ENCODE measurements at regions not wholly inside any gene's neighbourhood (a gene's known extent, or its start where the extent isn't known, plus 50 kb on each side); places are given as distances from the start of the nearest gene placed in this dataset.

GRCh38 chr1:42000766-42001165 lies 82.0 kb upstream of the HIVEP3 start:
- TF ChIP-seq EZH2 (IDR thresholded peaks at IDR 0.05; ENCODE audit: borderline replicate concordance, low read length) (no peak), CTCF (IDR thresholded peaks at IDR 0.05; ENCODE audit: low read length) (no peak)
- no peaks in the 10 kb centered on the region for H3K9me3 ChIP-seq (ENCODE audit: low read length)
- no peaks in the 10 kb centered on the region for H3K36me3 ChIP-seq (ENCODE audit: insufficient read depth, low read length)
- no peak overlapping the region for H3K27ac ChIP-seq (ENCODE audit: low read depth, low read length, poor library complexity, severe bottlenecking)
- H3K9me2 ChIP-seq (ENCODE audit: low read depth, low read length), result no peaks in the 10 kb centered on the region
- H3K27me3 ChIP-seq (ENCODE audit: insufficient read depth, low read length), result no peaks in the 10 kb centered on the region
- H4K20me1 ChIP-seq (ENCODE audit: insufficient read depth, low read length), result no peaks in the 10 kb centered on the region
- no peaks in the 10 kb centered on the region for H3K4me1 ChIP-seq (ENCODE audit: insufficient read depth, low read length, severe bottlenecking)
- no peaks in the 10 kb centered on the region for H3K79me2 ChIP-seq (ENCODE audit: insufficient read depth, low read length)
- no peak overlapping the region for H3K9ac ChIP-seq (ENCODE audit: low read length)
- no peak overlapping the region for H3K4me2 ChIP-seq (ENCODE audit: low read length)
- H2AFZ ChIP-seq (ENCODE audit: low read length), result no peak overlapping the region
- no peak overlapping the region for H3K4me3 ChIP-seq (ENCODE audit: low read depth, low read length, poor library complexity, severe bottlenecking)
- H3F3A ChIP-seq (ENCODE audit: insufficient read depth, low read length), result no peaks in the 10 kb centered on the region

- Histone ChIP-seq H3K9me3 (ENCODE audit: low read length) (no peaks in the 10 kb centered on the region), H4K20me1 (ENCODE audit: insufficient read depth, low read length) (no peaks in the 10 kb centered on the region), H2AFZ (ENCODE audit: low read length) (no peak overlapping the region), H3F3A (ENCODE audit: insufficient read depth, low read length) (no peaks in the 10 kb centered on the region), H3K27me3 (ENCODE audit: insufficient read depth, low read length) (no peaks in the 10 kb centered on the region), H3K79me2 (ENCODE audit: insufficient read depth, low read length) (no peaks in the 10 kb centered on the region), H3K27ac (ENCODE audit: low read depth, low read length, poor library complexity, severe bottlenecking) (no peak overlapping the region), H3K4me2 (ENCODE audit: low read length) (no peak overlapping the region), H3K36me3 (ENCODE audit: insufficient read depth, low read length) (no peaks in the 10 kb centered on the region), H3K9me2 (ENCODE audit: low read depth, low read length) (no peaks in the 10 kb centered on the region), H3K9ac (ENCODE audit: low read length) (no peak overlapping the region), H3K4me3 (ENCODE audit: low read depth, low read length, poor library complexity, severe bottlenecking) (no peak overlapping the region), H3K4me1 (ENCODE audit: insufficient read depth, low read length, severe bottlenecking) (no peaks in the 10 kb centered on the region)
- TF ChIP-seq EZH2 (IDR thresholded peaks at IDR 0.05; ENCODE audit: borderline replicate concordance, low read length), result no peak
- TF ChIP-seq CTCF (IDR thresholded peaks at IDR 0.05; ENCODE audit: low read length), result no peak
Measured at GRCh38 chr1:41999884-42000283, 81.2 kb upstream of the HIVEP3 start.

GRCh38 chr1:41998250-41998649 lies 79.5 kb upstream of the HIVEP3 start:
- H3K4me2 ChIP-seq (ENCODE audit: low read length), result no peak overlapping the region
- H3K27me3 ChIP-seq (ENCODE audit: insufficient read depth, low read length), result no peaks in the 10 kb centered on the region
- no peaks in the 10 kb centered on the region for H3F3A ChIP-seq (ENCODE audit: insufficient read depth, low read length)
- H3K79me2 ChIP-seq (ENCODE audit: insufficient read depth, low read length), result no peaks in the 10 kb centered on the region
- no peak for TF ChIP-seq CTCF (IDR thresholded peaks at IDR 0.05; ENCODE audit: low read length)
- no peak for TF ChIP-seq EZH2 (IDR thresholded peaks at IDR 0.05; ENCODE audit: borderline replicate concordance, low read length)
- no peaks in the 10 kb centered on the region for H4K20me1 ChIP-seq (ENCODE audit: insufficient read depth, low read length)
- H2AFZ ChIP-seq (ENCODE audit: low read length), result no peak overlapping the region
- H3K9me2 ChIP-seq (ENCODE audit: low read depth, low read length), result no peaks in the 10 kb centered on the region
- H3K27ac ChIP-seq (ENCODE audit: low read depth, low read length, poor library complexity, severe bottlenecking), result no peak overlapping the region
- no peak overlapping the region for H3K4me3 ChIP-seq (ENCODE audit: low read depth, low read length, poor library complexity, severe bottlenecking)
- H3K36me3 ChIP-seq (ENCODE audit: insufficient read depth, low read length), result no peaks in the 10 kb centered on the region
- H3K9ac ChIP-seq (ENCODE audit: low read length), result no peak overlapping the region
- H3K4me1 ChIP-seq (ENCODE audit: insufficient read depth, low read length, severe bottlenecking), result no peaks in the 10 kb centered on the region
- H3K9me3 ChIP-seq (ENCODE audit: low read length), result no peaks in the 10 kb centered on the region
